Adrenal gland (tissue), 5 donors: ENCODE measurements at regions not wholly inside any gene's neighbourhood (a gene's known extent, or its start where the extent isn't known, plus 50 kb on each side); places are given as distances from the start of the nearest gene placed in this dataset.

Experiments used
- POLR2A ChIP-seq, 2 donors: fragments of 450-650 bp; IDR thresholded peaks; one replicate each; pipeline ENCODE4 v1.6.1; 2017; ENCODE audit warnings: antibody characterized with exemption in 2 of 2, mild to moderate bottlenecking in 2 of 2, moderate library complexity in 1 of 2
- TF ChIP-seq, protein P1 (sequence below), 6 experiments: fragments of 450-650 bp in 4 of 6; fragments of 200-600 bp in 2 of 6; sonication (generic) in 1 of 6; IDR thresholded peaks; 1 replicate in 5 of 6; 2 replicates in 1 of 6; pipeline versions ENCODE4 v1.5.1 to v1.8.0; 2016 to 2021; ENCODE audit warnings: antibody characterized with exemption in 6 of 6, mild to moderate bottlenecking in 2 of 6, moderate library complexity in 1 of 6
- donor health status: DM: no; HTN: no; CAD: no.

DNA sequence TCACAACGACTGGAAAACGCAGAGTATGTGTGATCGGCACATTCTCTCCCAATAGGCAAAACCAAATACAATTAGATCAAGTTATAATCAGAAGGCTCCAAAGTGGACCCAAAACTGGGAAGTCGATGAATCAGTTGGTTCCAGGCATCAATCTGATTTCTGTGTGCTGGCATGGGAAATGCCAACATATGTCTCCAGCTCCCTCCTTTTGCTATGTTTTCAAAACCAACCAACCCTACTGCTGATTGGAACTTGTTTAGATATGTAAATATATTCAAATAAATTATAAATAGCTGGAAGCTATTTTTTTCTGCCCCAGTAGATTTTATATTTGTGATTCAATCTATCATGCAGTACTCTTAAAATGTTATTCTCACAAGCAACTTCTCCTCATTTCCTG is 284.2 kb downstream of the HS3ST3B1 start:
- no peak for TF ChIP-seq POLR2A (IDR thresholded peaks at IDR 0.05)
- TF ChIP-seq, protein P1, sequence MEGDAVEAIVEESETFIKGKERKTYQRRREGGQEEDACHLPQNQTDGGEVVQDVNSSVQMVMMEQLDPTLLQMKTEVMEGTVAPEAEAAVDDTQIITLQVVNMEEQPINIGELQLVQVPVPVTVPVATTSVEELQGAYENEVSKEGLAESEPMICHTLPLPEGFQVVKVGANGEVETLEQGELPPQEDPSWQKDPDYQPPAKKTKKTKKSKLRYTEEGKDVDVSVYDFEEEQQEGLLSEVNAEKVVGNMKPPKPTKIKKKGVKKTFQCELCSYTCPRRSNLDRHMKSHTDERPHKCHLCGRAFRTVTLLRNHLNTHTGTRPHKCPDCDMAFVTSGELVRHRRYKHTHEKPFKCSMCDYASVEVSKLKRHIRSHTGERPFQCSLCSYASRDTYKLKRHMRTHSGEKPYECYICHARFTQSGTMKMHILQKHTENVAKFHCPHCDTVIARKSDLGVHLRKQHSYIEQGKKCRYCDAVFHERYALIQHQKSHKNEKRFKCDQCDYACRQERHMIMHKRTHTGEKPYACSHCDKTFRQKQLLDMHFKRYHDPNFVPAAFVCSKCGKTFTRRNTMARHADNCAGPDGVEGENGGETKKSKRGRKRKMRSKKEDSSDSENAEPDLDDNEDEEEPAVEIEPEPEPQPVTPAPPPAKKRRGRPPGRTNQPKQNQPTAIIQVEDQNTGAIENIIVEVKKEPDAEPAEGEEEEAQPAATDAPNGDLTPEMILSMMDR (IDR thresholded peaks at IDR 0.05): no peak
